ENCODE measurements at regions not wholly inside any gene's neighbourhood (a gene's known extent, or its start where the extent isn't known, plus 50 kb on each side); places are given as distances from the start of the nearest gene placed in this dataset.

DNA sequence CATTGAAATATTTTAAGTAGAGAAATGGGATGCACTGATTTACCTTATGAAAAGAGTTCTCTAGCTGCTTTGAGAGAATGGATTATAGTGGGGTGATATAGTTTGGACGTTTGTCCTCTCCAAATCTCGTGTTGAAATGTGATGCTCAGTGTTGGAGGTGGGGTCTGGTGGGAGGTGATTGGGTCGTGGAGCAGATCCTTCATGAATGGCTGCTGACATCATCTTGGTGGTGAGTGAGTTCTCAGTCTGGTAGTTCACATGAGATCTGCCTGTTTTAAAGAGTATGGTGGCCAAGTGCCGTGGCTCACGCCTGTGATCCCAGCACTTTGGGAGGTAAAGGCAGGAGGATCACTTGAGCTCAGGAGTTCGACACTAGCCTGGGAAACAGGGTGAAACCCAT lies 58.7 kb upstream of the SH3RF3 start:
- no peaks in the 10 kb centered on the region for H3K9me3 ChIP-seq (ENCODE audit: insufficient read depth in 2 of 2, low read depth in 1 of 2, low read length in 1 of 2)
- H3K27ac ChIP-seq (ENCODE audit: low read depth, low read length) = no peak overlapping the region
- no peak overlapping the region for H3K18ac ChIP-seq (ENCODE audit: extremely low read depth, low read length)
- no peak overlapping the region for H3K4ac ChIP-seq (replicated peaks; ENCODE audit: insufficient read length, low read depth, low read length)
- H2AFZ ChIP-seq (ENCODE audit: low read length) = no peak overlapping the region
- H4K91ac ChIP-seq (replicated peaks; ENCODE audit: insufficient read length, low read length) = no peak overlapping the region
- no peak overlapping the region for H2BK5ac ChIP-seq (ENCODE audit: low read depth, low read length)
- no peak overlapping the region; a peak in 1 of 7 replicates for H3K9ac ChIP-seq (replicated peaks in 1 of 4; ENCODE audit: extremely low read depth in 1 of 4, low read depth in 3 of 4, low read length in 3 of 4)
- ChIA-PET POLR2A (ENCODE audit: partially characterized antibody) (no interaction called here), CTCF (ENCODE audit: partially characterized antibody) (interaction anchor here (0.5 kb wide), 1 partner anchor 299 kb away, joined by 4 read pairs; no protein-coding TSS in a partner anchor)
- no peak overlapping the region for H4K8ac ChIP-seq (ENCODE audit: extremely low read depth, insufficient read depth, low read length)
- H3K23me2 ChIP-seq (ENCODE audit: low read depth, low read length) = no peaks in the 10 kb centered on the region
- H2AK5ac ChIP-seq (ENCODE audit: low read depth, low read length) = no peak overlapping the region
- no peak overlapping the region for H3K23ac ChIP-seq (ENCODE audit: insufficient read length)
- no peak overlapping the region for H2BK20ac ChIP-seq (ENCODE audit: low read length)
- no peak overlapping the region for H3K14ac ChIP-seq (ENCODE audit: insufficient read length)
- H3K4me2 ChIP-seq (ENCODE audit: insufficient read depth in 1 of 2, low read depth in 2 of 2, low read length in 2 of 2) = peak overlapping the region in 1 of 2 experiments; percentile 7; a peak in 1 of 4 replicates
- 0 out of 2 replicates have a peak overlapping the region, but pooled peaks have one; percentile 4 for H2BK15ac ChIP-seq (ENCODE audit: low read length)
- H4K5ac ChIP-seq (ENCODE audit: insufficient read length, low read depth, low read length) = no peak overlapping the region
- DNase-seq (ENCODE audit: low read depth in 1 of 2, low spot score in 2 of 2) (no peak), FAIRE-seq (no peak)
- no peaks in the 10 kb centered on the region for H3K79me1 ChIP-seq (ENCODE audit: low read depth, low read length)
- H3K4me3 ChIP-seq (ENCODE audit: extremely low read depth in 1 of 4, insufficient read depth in 2 of 4, low read depth in 3 of 4, low read length in 4 of 4) = no peak overlapping the region
- H2BK12ac ChIP-seq (ENCODE audit: low read depth, low read length) = peak overlapping the region; percentile 29; the same call in 1 of the 2 replicates
- WGBS, 2 experiments (ENCODE audit: extremely low coverage in 1 of 2, insufficient coverage in 1 of 2, insufficient read length in 1 of 2, insufficient replicate concordance in 2 of 2, low coverage in 1 of 2, low lambda C conversion rate in 2 of 2, missing lambda C conversion rate in 1 of 2) = 82% methylated on average over 6 of the region's 6 CpGs; no CpG with 5 or more reads in 1 of the 2 experiments
- TF ChIP-seq SUZ12 (IDR thresholded peaks at IDR 0.05; ENCODE audit: low read length) (no peak), YY1 (IDR thresholded peaks at IDR 0.05; ENCODE audit: low read depth, low read length) (no peak), EGR1 (IDR thresholded peaks at IDR 0.05; ENCODE audit: borderline replicate concordance, low read depth, low read length) (no peak)
- no peaks in the 10 kb centered on the region for H3K27me3 ChIP-seq (replicated peaks in 1 of 4; ENCODE audit: control insufficient read depth in 3 of 4, extremely low read depth in 1 of 4, insufficient read depth in 3 of 4, low read length in 3 of 4)
- no peaks in the 10 kb centered on the region for H3K79me2 ChIP-seq (ENCODE audit: control insufficient read depth in 1 of 2, insufficient read depth in 2 of 2, low read length in 2 of 2)
- peaks cover 0 to 9% (median 4%) of the 10 kb centered on the region in 4 experiments; a peak in 4 of 7 replicates for H3K4me1 ChIP-seq (replicated peaks in 1 of 4; ENCODE audit: control insufficient read depth in 3 of 4, insufficient read depth in 4 of 4, low read length in 3 of 4)
- no peaks in the 10 kb centered on the region for H4K20me1 ChIP-seq (replicated peaks in 1 of 2; ENCODE audit: control insufficient read depth in 1 of 2, insufficient read depth in 2 of 2, low read length in 2 of 2)
- no peak overlapping the region for H3K56ac ChIP-seq (replicated peaks; ENCODE audit: insufficient read length, low read depth, low read length)
- no peak overlapping the region for H2BK120ac ChIP-seq (replicated peaks; ENCODE audit: low read depth, low read length)
- no peaks in the 10 kb centered on the region for H3K36me3 ChIP-seq (ENCODE audit: control insufficient read depth in 2 of 4, insufficient read depth in 4 of 4, low read length in 3 of 4)

Measured in H1 (cell line).